ENCODE measurements at regions not wholly inside any gene's neighbourhood (a gene's known extent, or its start where the extent isn't known, plus 50 kb on each side); places are given as distances from the start of the nearest gene placed in this dataset.
"Not testable (repeated sequence)": the region's sequence is repeated elsewhere in the genome, so short reads cannot be mapped to it uniquely, and the experiment has no call there.

DNA sequence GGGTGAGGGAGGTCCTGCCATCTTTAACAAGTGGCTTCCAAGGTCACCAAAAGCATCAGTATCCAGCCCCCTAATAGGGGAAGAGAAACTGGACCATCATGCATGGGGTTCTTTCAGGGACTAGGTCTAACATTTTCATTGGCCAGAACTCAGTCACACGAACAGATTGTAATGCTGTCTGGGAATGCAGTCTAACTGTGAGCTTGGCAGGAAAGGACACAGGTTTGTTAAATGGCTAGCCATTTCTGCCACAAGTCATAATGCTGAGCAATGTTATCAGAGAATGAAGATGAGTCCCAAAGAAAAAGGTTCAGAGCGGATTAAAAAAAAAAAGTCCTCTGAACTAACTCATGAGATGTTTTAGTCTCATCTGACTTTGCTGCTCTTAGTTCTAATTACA is 70.9 kb upstream of the TNP1 start:
- no peak overlapping the region for H3K9ac ChIP-seq (ENCODE audit: low read length)
- H3K9me3 ChIP-seq (ENCODE audit: low read length), result no peaks in the 10 kb centered on the region
- no peak overlapping the region for H3K4me3 ChIP-seq (ENCODE audit: low read depth in 1 of 2, low read length in 2 of 2)
- H3K36me3 ChIP-seq (ENCODE audit: insufficient read depth, low read length), result no peaks in the 10 kb centered on the region
- H3K27ac ChIP-seq (ENCODE audit: low read depth, low read length), result no peak overlapping the region
- no peaks in the 10 kb centered on the region for H3K27me3 ChIP-seq (ENCODE audit: control insufficient read depth in 1 of 2, insufficient read depth in 2 of 2, low read length in 2 of 2)
- H3K4me1 ChIP-seq (ENCODE audit: insufficient read depth, low read length), result no peaks in the 10 kb centered on the region

DNA sequence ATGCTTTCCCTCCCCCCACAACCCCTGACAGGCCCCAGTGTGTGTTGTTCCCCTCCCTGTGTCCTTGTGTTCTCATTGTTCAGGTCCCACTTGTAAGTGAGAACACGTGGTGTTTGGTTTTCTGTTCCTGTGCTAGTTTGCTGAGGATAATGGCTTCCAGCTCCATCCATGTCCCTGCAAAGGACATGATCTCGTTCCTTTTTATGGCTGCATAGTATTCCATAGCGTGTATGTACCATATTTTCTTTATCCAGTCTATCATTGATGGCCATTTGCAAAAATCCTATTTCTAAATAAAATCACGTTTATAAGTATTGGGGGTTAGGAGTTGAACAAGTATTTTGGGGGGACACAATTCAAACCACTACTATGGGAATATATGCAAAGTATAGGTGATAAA is 69.5 kb upstream of the TNP1 start:
- not testable (repeated sequence) for H3K36me3 ChIP-seq (ENCODE audit: insufficient read depth, low read length); H3K9me3 ChIP-seq (ENCODE audit: low read length); H3K9ac ChIP-seq (ENCODE audit: low read length); H3K4me1 ChIP-seq (ENCODE audit: insufficient read depth, low read length); H3K27ac ChIP-seq (ENCODE audit: low read depth, low read length); H3K27me3 ChIP-seq (ENCODE audit: control insufficient read depth in 1 of 2, insufficient read depth in 2 of 2, low read length in 2 of 2); H3K4me3 ChIP-seq (ENCODE audit: low read depth in 1 of 2, low read length in 2 of 2)

DNA sequence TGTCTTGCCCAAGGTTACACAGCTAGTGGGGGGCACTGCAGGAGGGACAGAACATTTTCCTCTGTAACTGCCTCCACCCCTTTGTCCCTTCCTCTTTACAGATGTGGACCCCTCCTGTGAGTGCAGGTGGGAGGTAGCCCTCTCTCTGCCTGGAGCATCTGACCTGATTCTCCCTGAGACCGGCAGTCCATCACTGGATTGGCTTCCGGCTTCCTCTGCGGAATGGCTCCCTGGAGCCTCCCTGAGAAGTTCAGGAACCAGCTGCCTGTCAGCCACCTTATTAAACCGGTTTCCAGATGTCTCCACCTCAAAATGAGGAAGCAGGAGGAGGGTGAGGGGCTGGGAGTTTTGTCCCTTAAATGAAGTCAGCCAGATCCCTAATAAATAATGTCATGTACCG is 67.3 kb upstream of the TNP1 start:
- no peaks in the 10 kb centered on the region for H3K27me3 ChIP-seq (ENCODE audit: control insufficient read depth in 1 of 2, insufficient read depth in 2 of 2, low read length in 2 of 2)
- H3K4me3 ChIP-seq (ENCODE audit: low read depth in 1 of 2, low read length in 2 of 2), result no peak overlapping the region
- no peaks in the 10 kb centered on the region for H3K36me3 ChIP-seq (ENCODE audit: insufficient read depth, low read length)

DNA sequence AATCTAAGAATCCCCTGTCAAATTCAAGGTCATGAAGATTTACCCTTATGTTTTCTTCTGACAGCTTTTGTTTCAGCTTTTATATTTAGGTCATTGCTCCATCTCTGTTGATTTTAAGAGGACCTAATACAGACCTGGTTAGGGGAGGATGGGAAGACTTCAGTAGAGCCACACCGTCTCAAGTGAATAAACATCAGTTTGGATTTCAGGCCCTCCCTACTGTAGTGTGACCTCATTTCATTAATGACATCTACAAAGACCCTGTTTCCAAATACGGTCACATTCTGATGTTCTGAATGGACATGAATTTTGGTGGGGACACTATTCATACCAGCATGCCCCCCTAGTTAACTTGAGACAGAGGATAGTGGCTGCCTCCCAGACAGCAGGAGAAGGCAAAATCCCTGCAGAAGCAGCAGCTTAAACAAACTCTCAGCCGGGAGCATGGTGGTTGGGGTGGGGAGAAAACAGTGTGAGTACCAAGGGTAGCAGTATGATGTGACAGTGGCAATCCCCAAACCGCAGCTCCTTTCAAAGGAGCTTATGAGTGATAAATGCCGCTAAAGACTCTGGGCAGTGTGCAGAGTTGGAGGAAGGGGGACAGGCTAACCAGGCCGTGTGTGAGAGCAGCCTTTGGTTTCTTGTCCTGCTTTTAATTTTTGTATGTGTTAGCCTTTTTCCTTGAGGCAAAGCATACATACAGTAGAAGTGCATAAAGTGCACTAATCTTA is 65.9 kb upstream of the TNP1 start:
- Histone ChIP-seq H3K4me1 (ENCODE audit: insufficient read depth, low read length) (no peaks in the 10 kb centered on the region), H3K9ac (ENCODE audit: low read length) (no peak overlapping the region), H3K9me3 (ENCODE audit: low read length) (no peaks in the 10 kb centered on the region), H3K27me3 (ENCODE audit: control insufficient read depth in 1 of 2, insufficient read depth in 2 of 2, low read length in 2 of 2) (no peaks in the 10 kb centered on the region), H3K36me3 (ENCODE audit: insufficient read depth, low read length) (no peaks in the 10 kb centered on the region), H3K4me3 (ENCODE audit: low read depth in 1 of 2, low read length in 2 of 2) (no peak overlapping the region), H3K27ac (ENCODE audit: low read depth, low read length) (no peak overlapping the region)

More for the DNA sequence above, 67.3 kb upstream of the TNP1 start:
- H3K9me3 ChIP-seq (ENCODE audit: low read length), result no peaks in the 10 kb centered on the region
- H3K4me1 ChIP-seq (ENCODE audit: insufficient read depth, low read length), result no peaks in the 10 kb centered on the region
- no peak overlapping the region for H3K27ac ChIP-seq (ENCODE audit: low read depth, low read length)
- H3K9ac ChIP-seq (ENCODE audit: low read length), result no peak overlapping the region

DNA sequence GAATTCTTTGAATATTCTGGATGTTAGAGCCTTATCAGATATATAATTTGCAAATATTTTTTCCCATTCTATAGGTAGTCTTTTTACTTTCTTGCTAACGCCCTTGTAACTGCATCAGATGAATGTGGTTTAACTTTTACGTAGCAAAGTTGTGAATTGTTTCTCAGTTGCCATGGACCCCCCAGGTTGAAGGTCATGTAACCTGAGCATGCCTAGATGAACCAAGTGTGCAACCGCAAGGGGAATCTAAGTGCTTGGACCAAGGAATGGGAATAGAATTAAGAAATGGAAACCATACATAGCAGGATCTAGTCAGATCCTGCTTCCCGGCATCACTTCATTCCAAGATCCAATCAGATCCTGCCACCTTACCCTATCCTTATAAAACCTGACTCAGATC is 65.1 kb upstream of the TNP1 start:
- Histone ChIP-seq H3K4me1 (ENCODE audit: insufficient read depth, low read length) (no peaks in the 10 kb centered on the region), H3K9me3 (ENCODE audit: low read length) (no peaks in the 10 kb centered on the region), H3K9ac (ENCODE audit: low read length) (no peak overlapping the region), H3K36me3 (ENCODE audit: insufficient read depth, low read length) (no peaks in the 10 kb centered on the region), H3K27me3 (ENCODE audit: control insufficient read depth in 1 of 2, insufficient read depth in 2 of 2, low read length in 2 of 2) (no peaks in the 10 kb centered on the region), H3K27ac (ENCODE audit: low read depth, low read length) (no peak overlapping the region), H3K4me3 (ENCODE audit: low read depth in 1 of 2, low read length in 2 of 2) (no peak overlapping the region)

DNA sequence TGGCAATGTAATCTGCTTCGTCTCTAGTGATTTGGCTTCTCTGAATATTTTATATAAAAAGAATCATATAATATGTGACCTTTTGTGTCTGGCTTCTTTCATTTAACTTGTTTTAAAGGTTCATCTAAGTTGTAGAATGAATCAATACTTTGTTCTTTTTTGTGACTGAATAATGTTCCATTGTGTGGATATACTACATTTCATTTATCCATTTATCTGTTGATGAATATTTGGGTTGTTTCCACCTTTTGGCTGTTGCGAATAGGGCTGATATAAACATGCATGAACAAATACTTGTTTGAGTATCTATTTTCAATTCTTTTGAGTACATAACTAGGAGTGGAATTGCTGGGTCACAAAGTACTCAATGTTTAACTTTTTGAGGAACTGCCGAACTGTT is 63.8 kb upstream of the TNP1 start:
- no peaks in the 10 kb centered on the region for H3K27me3 ChIP-seq (ENCODE audit: control insufficient read depth in 1 of 2, insufficient read depth in 2 of 2, low read length in 2 of 2)
- H3K9ac ChIP-seq (ENCODE audit: low read length), result no peak overlapping the region
- H3K4me3 ChIP-seq (ENCODE audit: low read depth in 1 of 2, low read length in 2 of 2), result no peak overlapping the region
- no peaks in the 10 kb centered on the region for H3K9me3 ChIP-seq (ENCODE audit: low read length)
- no peak overlapping the region for H3K27ac ChIP-seq (ENCODE audit: low read depth, low read length)
- H3K36me3 ChIP-seq (ENCODE audit: insufficient read depth, low read length), result no peaks in the 10 kb centered on the region
- H3K4me1 ChIP-seq (ENCODE audit: insufficient read depth, low read length), result no peaks in the 10 kb centered on the region

DNA sequence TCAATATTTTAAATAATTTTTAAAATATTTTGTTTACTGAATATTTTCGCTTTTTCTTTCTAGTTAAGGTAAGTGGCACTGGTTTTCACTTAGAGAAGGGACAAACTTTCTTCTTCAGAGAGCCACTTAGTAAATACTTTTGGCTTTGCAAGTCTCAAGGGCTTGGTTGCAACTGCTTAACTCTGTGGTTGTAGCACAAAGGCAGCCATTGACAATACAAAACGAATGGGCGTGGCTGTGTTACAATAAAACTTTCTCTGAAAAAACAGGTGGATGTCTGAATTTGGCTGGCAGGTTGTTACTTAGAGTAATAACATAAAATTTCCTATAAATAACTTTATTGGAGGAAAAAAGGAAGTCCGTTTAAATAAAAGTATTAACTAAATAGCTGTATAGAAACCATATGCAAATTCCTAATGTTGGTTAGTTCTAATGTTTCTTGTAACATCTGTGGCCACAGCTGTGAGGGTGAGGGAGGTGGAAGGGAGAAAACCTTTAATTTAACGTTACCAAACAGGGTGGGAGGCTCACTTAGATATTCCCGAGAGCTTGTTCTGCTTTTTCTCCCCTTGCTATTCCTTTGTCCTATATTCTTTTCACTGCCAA is 62.4 kb upstream of the TNP1 start:
- no peaks in the 10 kb centered on the region for H3K4me1 ChIP-seq (ENCODE audit: insufficient read depth, low read length)
- H3K9me3 ChIP-seq (ENCODE audit: low read length), result no peaks in the 10 kb centered on the region
- no peak overlapping the region for H3K4me3 ChIP-seq (ENCODE audit: low read depth in 1 of 2, low read length in 2 of 2)
- no peak overlapping the region for H3K27ac ChIP-seq (ENCODE audit: low read depth, low read length)
- no peaks in the 10 kb centered on the region for H3K27me3 ChIP-seq (ENCODE audit: control insufficient read depth in 1 of 2, insufficient read depth in 2 of 2, low read length in 2 of 2)
- no peaks in the 10 kb centered on the region for H3K36me3 ChIP-seq (ENCODE audit: insufficient read depth, low read length)
- no peak overlapping the region for H3K9ac ChIP-seq (ENCODE audit: low read length)

DNA sequence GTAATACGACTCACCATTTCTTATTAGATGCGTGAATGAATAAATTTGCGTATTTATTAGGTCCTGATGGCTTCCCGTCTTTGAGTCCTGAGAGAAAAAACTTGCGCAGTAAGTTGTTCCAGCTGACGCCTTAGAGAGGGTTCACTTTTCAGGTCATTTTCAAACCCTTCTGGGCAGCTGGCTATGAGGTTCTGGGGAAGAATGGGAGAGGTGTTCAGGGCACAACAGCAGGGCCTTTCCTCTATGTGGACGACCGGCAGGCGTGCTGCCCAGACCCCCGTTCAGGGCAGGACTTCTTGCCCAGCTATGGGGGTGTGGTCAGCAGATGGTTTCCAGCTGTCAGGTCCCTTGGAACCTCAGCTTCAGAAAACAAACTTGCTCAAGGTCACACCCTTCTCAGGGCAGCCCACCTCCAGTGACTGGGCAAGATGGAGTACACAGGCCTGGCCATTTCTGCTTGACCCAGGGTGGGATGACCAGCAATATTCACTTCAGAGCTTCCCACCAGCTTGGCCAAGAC is 61.1 kb upstream of the TNP1 start:
- H3K4me3 ChIP-seq (ENCODE audit: low read depth in 1 of 2, low read length in 2 of 2), result no peak overlapping the region
- no peaks in the 10 kb centered on the region for H3K27me3 ChIP-seq (ENCODE audit: control insufficient read depth in 1 of 2, insufficient read depth in 2 of 2, low read length in 2 of 2)
- H3K36me3 ChIP-seq (ENCODE audit: insufficient read depth, low read length), result no peaks in the 10 kb centered on the region
- H3K9me3 ChIP-seq (ENCODE audit: low read length), result no peaks in the 10 kb centered on the region
- H3K4me1 ChIP-seq (ENCODE audit: insufficient read depth, low read length), result no peaks in the 10 kb centered on the region
- no peak overlapping the region for H3K9ac ChIP-seq (ENCODE audit: low read length)
- H3K27ac ChIP-seq (ENCODE audit: low read depth, low read length), result no peak overlapping the region

DNA sequence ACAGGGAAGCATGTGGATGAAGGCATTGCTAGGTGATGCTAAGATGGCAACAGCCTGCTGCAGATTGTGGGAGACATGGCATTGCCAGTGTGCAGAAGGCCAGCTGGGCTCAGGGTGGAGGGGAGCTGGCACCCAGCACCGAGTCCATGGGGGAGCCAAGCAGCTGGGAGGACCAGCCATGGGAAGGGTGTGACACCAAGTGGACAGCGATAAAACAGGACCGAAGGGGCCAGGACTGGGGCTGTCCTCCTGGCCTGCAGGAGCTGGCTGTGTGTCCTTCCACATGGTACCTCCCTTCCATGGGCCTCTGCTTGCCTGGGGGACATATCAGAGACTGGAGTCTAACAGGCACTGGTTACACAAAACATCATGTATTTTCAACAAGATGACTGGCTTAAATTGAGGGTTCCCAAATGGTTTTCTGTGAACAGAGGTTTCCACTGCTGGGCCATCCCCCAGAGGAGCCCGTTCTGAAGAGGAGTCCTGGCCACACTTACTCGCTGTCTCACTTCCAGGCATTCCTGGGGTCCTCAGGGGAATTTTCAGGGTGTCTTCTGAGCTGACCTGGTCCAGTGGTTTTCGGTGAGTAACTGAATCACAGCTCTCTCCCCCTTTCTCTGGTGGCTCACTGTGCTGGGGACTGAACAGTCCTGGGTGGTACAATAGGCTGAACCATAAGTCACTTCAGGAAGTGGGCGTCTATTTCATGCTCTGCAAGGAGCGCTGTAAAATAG is 60.4 kb upstream of the TNP1 start:
- Histone ChIP-seq H3K36me3 (ENCODE audit: insufficient read depth, low read length) (no peaks in the 10 kb centered on the region), H3K4me1 (ENCODE audit: insufficient read depth, low read length) (no peaks in the 10 kb centered on the region), H3K4me3 (ENCODE audit: low read depth in 1 of 2, low read length in 2 of 2) (no peak overlapping the region), H3K27me3 (ENCODE audit: control insufficient read depth in 1 of 2, insufficient read depth in 2 of 2, low read length in 2 of 2) (no peaks in the 10 kb centered on the region), H3K9me3 (ENCODE audit: low read length) (no peaks in the 10 kb centered on the region), H3K27ac (ENCODE audit: low read depth, low read length) (no peak overlapping the region), H3K9ac (ENCODE audit: low read length) (no peak overlapping the region)

DNA sequence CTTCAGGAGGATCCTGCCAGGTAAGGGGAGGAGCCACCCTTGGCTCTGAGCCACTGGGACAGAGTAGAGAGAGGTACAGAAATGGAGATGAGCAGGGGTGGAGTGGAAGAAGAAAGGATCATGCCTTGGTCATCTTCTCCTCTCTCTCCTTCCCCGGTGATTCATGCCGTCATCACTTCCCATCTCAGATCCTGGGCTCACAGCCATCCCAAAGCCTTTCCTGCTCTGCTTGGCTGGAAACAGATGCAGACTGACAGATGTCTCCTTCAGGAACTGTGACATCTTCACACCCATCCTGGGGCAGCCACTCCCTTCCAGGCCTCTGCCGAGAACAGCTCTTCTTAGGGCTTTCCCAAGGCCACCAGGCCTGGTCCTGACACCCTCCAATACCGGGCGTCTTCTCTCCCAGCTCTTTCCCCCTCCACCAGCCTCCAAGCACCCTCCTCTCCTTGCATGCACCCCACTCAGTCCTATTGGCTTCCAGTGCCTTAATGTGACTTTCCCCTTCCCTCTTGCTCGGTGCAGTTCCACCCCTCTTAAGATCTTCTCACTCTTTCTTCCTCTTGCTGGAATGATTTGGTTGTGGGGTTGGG is 58.3 kb upstream of the TNP1 start:
- no peak overlapping the region for H3K9ac ChIP-seq (ENCODE audit: low read length)
- no peaks in the 10 kb centered on the region for H3K9me3 ChIP-seq (ENCODE audit: low read length)
- no peak overlapping the region for H3K27ac ChIP-seq (ENCODE audit: low read depth, low read length)
- H3K4me1 ChIP-seq (ENCODE audit: insufficient read depth, low read length), result no peaks in the 10 kb centered on the region
- H3K4me3 ChIP-seq (ENCODE audit: low read depth in 1 of 2, low read length in 2 of 2), result no peak overlapping the region
- H3K27me3 ChIP-seq (ENCODE audit: control insufficient read depth in 1 of 2, insufficient read depth in 2 of 2, low read length in 2 of 2), result no peaks in the 10 kb centered on the region
- H3K36me3 ChIP-seq (ENCODE audit: insufficient read depth, low read length), result no peaks in the 10 kb centered on the region

DNA sequence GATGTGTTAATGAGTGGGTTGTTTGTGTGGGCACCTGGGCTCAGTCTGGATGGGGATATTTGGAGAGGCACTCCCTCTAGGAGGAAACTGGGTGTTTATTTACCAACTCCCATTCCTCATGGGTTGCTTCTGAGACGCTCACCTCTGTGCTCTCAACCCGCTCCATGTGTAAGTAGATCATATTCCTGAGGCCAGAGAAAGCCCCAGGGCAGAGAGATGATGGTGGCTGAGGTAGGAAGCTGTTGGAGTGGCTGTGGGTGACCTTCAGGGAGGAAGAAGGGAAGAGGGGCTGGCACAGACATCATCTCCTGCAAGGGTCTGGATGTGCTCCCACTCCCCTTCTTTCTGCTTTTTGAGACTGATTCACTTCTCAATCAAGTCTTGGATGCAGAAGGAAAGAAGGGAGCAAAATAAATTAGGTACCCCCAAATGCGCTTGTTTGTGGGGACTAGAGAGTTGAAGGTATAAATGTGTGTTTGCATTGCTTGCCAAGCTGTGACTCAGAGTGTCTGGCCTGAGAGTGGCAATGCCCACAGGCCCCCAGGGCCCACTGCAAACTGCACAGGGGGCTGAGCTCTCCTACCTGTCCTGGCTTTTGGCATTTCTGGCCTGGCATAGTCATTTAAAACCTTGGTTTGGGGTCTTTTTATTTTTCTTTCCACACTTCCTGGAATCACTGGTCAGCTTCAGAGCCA is 57.2 kb upstream of the TNP1 start:
- H3K27me3 ChIP-seq (ENCODE audit: control insufficient read depth in 1 of 2, insufficient read depth in 2 of 2, low read length in 2 of 2), result no peaks in the 10 kb centered on the region
- no peak overlapping the region for H3K4me3 ChIP-seq (ENCODE audit: low read depth in 1 of 2, low read length in 2 of 2)
- no peak overlapping the region for H3K9ac ChIP-seq (ENCODE audit: low read length)
- H3K36me3 ChIP-seq (ENCODE audit: insufficient read depth, low read length), result no peaks in the 10 kb centered on the region
- no peaks in the 10 kb centered on the region for H3K4me1 ChIP-seq (ENCODE audit: insufficient read depth, low read length)
- no peak overlapping the region for H3K27ac ChIP-seq (ENCODE audit: low read depth, low read length)
- H3K9me3 ChIP-seq (ENCODE audit: low read length), result no peaks in the 10 kb centered on the region

All from muscle layer of colon (tissue), 2 donors.